HCT116 (cell line): ENCODE measurements at regions not wholly inside any gene's neighbourhood (a gene's known extent, or its start where the extent isn't known, plus 50 kb on each side); places are given as distances from the start of the nearest gene placed in this dataset.
A peak's percentile ranks its signal among the peaks of the same experiment; 100 is the strongest.

Source experiments
- ATAC-seq: fragments of 200-7000 bp; cut with Tn5 transposase; 2 replicates; pipeline ENCODE4 v1.9.1; 2020; ENCODE audit warnings: mild to moderate bottlenecking, moderate library complexity
- BruUV-seq: library from RNA; stranded (reverse); fragments of 400-500 nt; replicated peaks from 2 replicates; lab custom pipeline; 2021; lab: Mats Ljungman, UMichigan
- CTCF ChIA-PET: fragments of 300-600 bp; sonication (Branson Sonifier 250); formaldehyde crosslinking; loops from one replicate; lab custom pipeline; 2021; ENCODE audit warnings: antibody characterized with exemption; lab: Charles Lee
- POLR2A ChIA-PET: fragments of 300-600, 350-600 bp; sonication (Branson Sonifier 250); formaldehyde crosslinking; loops from one replicate; lab custom pipeline; 2021; ENCODE audit warnings: antibody characterized with exemption; lab: Charles Lee
- RAD21 ChIA-PET, 2 experiments: fragments of 300-600 bp; sonication (Branson Sonifier 250); formaldehyde crosslinking; loops; one replicate each; lab custom pipeline; 2023; ENCODE audit warnings: low total read pairs in 2 of 2; ENCODE audit not compliant: uncharacterized antibody in 2 of 2, unreplicated experiment in 2 of 2, low non-redundant PET in 1 of 2; lab: Charles Lee
- DNase-seq: peaks from one replicate; pipeline ENCODE4 v3.0.0-alpha.2; 2010; ENCODE audit warnings: low read depth, low spot score
- H2AFZ ChIP-seq: fragments of 200-600 bp; shearing (Covaris generic), sonication (generic); 2 replicates; pipeline ENCODE4 v1.6.1; 2017; ENCODE audit warnings: low read depth, mixed run types, mixed read lengths, antibody characterized with exemption, low read length; ENCODE audit not compliant: poor library complexity, severe bottlenecking
- H3K27ac ChIP-seq: 2 replicates; pipeline ENCODE4 v1.5.1; 2012; ENCODE audit warnings: low read depth, low read length
- H3K27me3 ChIP-seq: fragments of 200-600 bp; sonication (generic); 2 replicates; pipeline ENCODE4 v1.6.1; 2016; ENCODE audit warnings: mixed run types, low read length, mixed read lengths; ENCODE audit not compliant: insufficient read depth
- H3K36me3 ChIP-seq, 2 experiments: fragments of 200-500 bp in 1 of 2; fragments of 200-600 bp in 1 of 2; sonication (Bioruptor generic) in 1 of 2; sonication (generic) in 1 of 2; 2 replicates each; pipeline versions ENCODE4 v1.5.1 to v1.6.1; 2014 to 2016; ENCODE audit warnings: low read length in 2 of 2, inconsistent platforms in 1 of 2, mixed read lengths in 1 of 2, mixed run types in 1 of 2; ENCODE audit not compliant: insufficient read depth in 2 of 2, control insufficient read depth in 1 of 2
- H3K4me1 ChIP-seq, 2 experiments: fragments of 200-600 bp in 1 of 2; sonication (generic) in 1 of 2; 2 replicates each; pipeline versions ENCODE4 v1.5.1 to v1.6.1; 2012 to 2017; ENCODE audit warnings: low read length in 2 of 2, inconsistent platforms in 1 of 2, mild to moderate bottlenecking in 1 of 2, mixed read lengths in 1 of 2, mixed run types in 1 of 2, moderate library complexity in 1 of 2; ENCODE audit not compliant: insufficient read depth in 2 of 2, control insufficient read depth in 1 of 2
- H3K4me2 ChIP-seq: fragments of 200-600 bp; sonication (generic); 2 replicates; pipeline ENCODE4 v1.6.1; 2017; ENCODE audit warnings: mixed run types, low read length, mixed read lengths
- H3K4me3 ChIP-seq, 2 experiments: fragments of 200-600 bp in 1 of 2; sonication (generic) in 1 of 2; replicated peaks in 1 of 2; 2 replicates each; pipeline ENCODE4 v1.5.1; 2011 to 2016; ENCODE audit warnings: low read length in 2 of 2, control low read depth in 1 of 2, low read depth in 1 of 2, mild to moderate bottlenecking in 1 of 2, mixed read lengths in 1 of 2, mixed run types in 1 of 2
- H3K79me2 ChIP-seq: fragments of 200-600 bp; sonication (generic); 2 replicates; pipeline ENCODE4 v1.6.1; 2017; ENCODE audit warnings: mild to moderate bottlenecking, mixed run types, low read length, moderate library complexity, mixed read lengths; ENCODE audit not compliant: insufficient read depth
- H3K9ac ChIP-seq: fragments of 200-600 bp; sonication (generic); 2 replicates; pipeline ENCODE4 v1.6.1; 2016; ENCODE audit warnings: low read length, mixed read lengths
- H3K9me2 ChIP-seq: fragments of 200-600 bp; sonication (generic), shearing (Covaris generic); 2 replicates; pipeline ENCODE4 v1.6.1; 2017; ENCODE audit warnings: mixed run types, mild to moderate bottlenecking, moderate library complexity; ENCODE audit not compliant: insufficient read depth
- H3K9me3 ChIP-seq, 2 experiments: fragments of 200-500 bp in 1 of 2; fragments of 200-600 bp in 1 of 2; sonication (Bioruptor generic) in 1 of 2; sonication (generic) in 1 of 2; 2 replicates each; pipeline ENCODE4 v1.6.1; 2014 to 2017; ENCODE audit warnings: low read length in 2 of 2, mixed read lengths in 2 of 2, inconsistent platforms in 1 of 2, low read depth in 1 of 2, mild to moderate bottlenecking in 1 of 2, mixed run types in 1 of 2, moderate library complexity in 1 of 2; ENCODE audit not compliant: control insufficient read depth in 1 of 2, insufficient read depth in 1 of 2
- H4K20me1 ChIP-seq: fragments of 200-600 bp; sonication (generic), shearing (Covaris generic); 2 replicates; pipeline ENCODE4 v1.6.1; 2017; ENCODE audit warnings: mixed run types, mild to moderate bottlenecking, moderate library complexity; ENCODE audit not compliant: insufficient read depth
- ELF1 ChIP-seq: IDR thresholded peaks from 2 replicates; pipeline ENCODE4 v1.6.1; 2012; ENCODE audit warnings: low read depth, borderline replicate concordance
- EZH2phosphoT487 ChIP-seq: fragments of 200-600 bp; IDR thresholded peaks from 2 replicates; pipeline ENCODE4 v1.6.1; 2018; ENCODE audit warnings: antibody characterized with exemption, borderline replicate concordance
- JUND ChIP-seq: IDR thresholded peaks from 2 replicates; pipeline ENCODE4 v1.6.1; 2012
- MAX ChIP-seq: IDR thresholded peaks from 2 replicates; pipeline ENCODE4 v1.6.1; 2012
- POLR2AphosphoS5 ChIP-seq: IDR thresholded peaks from 2 replicates; pipeline ENCODE4 v1.6.1; 2011; ENCODE audit warnings: mild to moderate bottlenecking, low read depth, low read length, moderate library complexity
- SIN3A ChIP-seq: IDR thresholded peaks from 2 replicates; pipeline ENCODE4 v1.6.1; 2012; ENCODE audit warnings: low read depth
- YY1 ChIP-seq: IDR thresholded peaks from 2 replicates; pipeline ENCODE4 v1.6.1; 2011; ENCODE audit warnings: low read length, low read depth, moderate library complexity, mild to moderate bottlenecking; ENCODE audit not compliant: insufficient replicate concordance; ENCODE audit errors: extremely low read depth
- ZBTB33 ChIP-seq: IDR thresholded peaks from 2 replicates; pipeline ENCODE4 v1.6.1; 2011; ENCODE audit warnings: mild to moderate bottlenecking, low read length, moderate library complexity; ENCODE audit not compliant: insufficient replicate concordance; ENCODE audit errors: extremely low read depth
- intact Hi-C: fragments of 100-400 bp; cut with micrococcal nuclease; formaldehyde crosslinking; loops from 2 replicates; pipeline ENCODE4 v1.10.0; 2022

GRCh38 chr6:47112317-47112716, 70.2 kb upstream of the ADGRF1 start:
- Histone ChIP-seq H3K27me3 (no peaks in the 10 kb centered on the region), H3K4me1 (peaks cover 5 to 20% of the 10 kb centered on the region in 2 experiments), H4K20me1 (no peaks in the 10 kb centered on the region), H3K9ac (no peak overlapping the region), H3K9me2 (no peaks in the 10 kb centered on the region), H2AFZ (peak overlapping the region; percentile 44), H3K79me2 (no peaks in the 10 kb centered on the region), H3K27ac (no peak overlapping the region), H3K4me3 (no peak overlapping the region), H3K9me3 (no peaks in the 10 kb centered on the region), H3K4me2 (no peak overlapping the region), H3K36me3 (no peaks in the 10 kb centered on the region)
- TF ChIP-seq ZBTB33 (no peak), SIN3A (no peak), ELF1 (no peak), JUND (no peak), EZH2phosphoT487 (no peak), POLR2AphosphoS5 (no peak), MAX (0 out of 2 replicates have a peak, but pooled peaks have one; percentile 28)
- intact Hi-C loops, result no loop called here
- no TSS peak for BruUV-seq
- no peak for ATAC-seq
- ChIA-PET POLR2A (no interaction called here), RAD21 (no interaction called here), CTCF (interaction anchor here (1.5 kb wide), 1 partner anchor 19 kb away, joined by 6 read pairs; no protein-coding TSS in a partner anchor)
- no peak for DNase-seq

- TF ChIP-seq YY1, result no peak
- Histone ChIP-seq H3K4me1 (peaks cover 5 to 22% of the 10 kb centered on the region in 2 experiments), H3K9ac (no peak overlapping the region), H3K9me3 (no peaks in the 10 kb centered on the region), H3K4me2 (peak overlapping the region; percentile 30), H4K20me1 (no peaks in the 10 kb centered on the region), H2AFZ (peak overlapping the region; percentile 44), H3K27ac (no peak overlapping the region), H3K9me2 (no peaks in the 10 kb centered on the region), H3K4me3 (no peak overlapping the region), H3K36me3 (no peaks in the 10 kb centered on the region), H3K27me3 (no peaks in the 10 kb centered on the region), H3K79me2 (no peaks in the 10 kb centered on the region)
- CTCF ChIA-PET, result interaction anchor here (1.5 kb wide), 1 partner anchor 18 kb away, joined by 6 read pairs; no protein-coding TSS in a partner anchor
- BruUV-seq, result no TSS peak
- RAD21 ChIA-PET, result no interaction called here
- no peak for DNase-seq
- ATAC-seq, result no peak
- POLR2A ChIA-PET, result no interaction called here
- intact Hi-C loops, result no loop called here
Measured at GRCh38 chr6:47111685-47112084, 69.6 kb upstream of the ADGRF1 start.
